GM19099 (cell line): ENCODE measurements at regions not wholly inside any gene's neighbourhood (a gene's known extent, or its start where the extent isn't known, plus 50 kb on each side); places are given as distances from the start of the nearest gene placed in this dataset.

Source experiments
- POLR2A ChIP-seq: IDR thresholded peaks from 3 replicates; pipeline ENCODE4 v1.6.1; 2011; ENCODE audit warnings: low read depth; ENCODE audit not compliant: insufficient read length; ENCODE audit errors: extremely low read depth

DNA sequence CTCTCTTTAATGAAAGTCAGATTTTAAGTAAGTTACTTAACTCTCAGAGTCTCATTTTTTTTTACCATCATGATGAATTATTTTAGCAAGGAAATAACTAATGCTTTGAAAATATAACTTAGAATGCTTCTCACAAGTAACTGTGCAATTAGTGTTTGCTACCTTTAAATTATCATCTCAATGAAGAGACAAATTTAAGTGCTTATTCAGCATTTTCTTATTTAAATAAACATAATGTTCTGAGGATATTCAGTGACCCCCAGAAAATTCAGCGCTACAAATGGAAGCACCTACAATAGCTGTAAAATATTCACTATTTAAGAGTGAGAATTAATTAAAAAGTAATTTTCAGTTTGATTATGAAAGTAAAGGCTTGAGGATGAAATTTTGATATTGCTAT, 527.2 kb downstream of the SLITRK1 start:
- no peak for TF ChIP-seq POLR2A

DNA sequence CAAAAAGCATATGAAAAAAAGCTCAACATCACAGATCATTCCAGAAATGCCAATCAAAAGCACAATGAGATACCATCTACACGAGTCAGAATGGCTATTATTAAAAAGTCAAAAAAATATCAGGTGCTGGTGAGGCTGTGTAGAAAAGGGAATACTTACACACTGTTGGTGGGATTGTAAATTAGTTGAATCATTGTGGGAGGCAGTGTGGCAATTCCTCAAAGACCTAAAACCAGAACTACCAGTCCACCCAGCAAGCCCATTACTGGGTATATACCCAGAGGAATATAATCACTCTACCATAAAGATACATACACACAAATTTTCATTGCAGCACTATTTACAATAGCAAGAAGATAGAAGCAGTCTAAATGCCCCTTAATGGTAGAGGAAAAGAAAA, 529.9 kb downstream of the SLITRK1 start:
- no peak for TF ChIP-seq POLR2A

DNA sequence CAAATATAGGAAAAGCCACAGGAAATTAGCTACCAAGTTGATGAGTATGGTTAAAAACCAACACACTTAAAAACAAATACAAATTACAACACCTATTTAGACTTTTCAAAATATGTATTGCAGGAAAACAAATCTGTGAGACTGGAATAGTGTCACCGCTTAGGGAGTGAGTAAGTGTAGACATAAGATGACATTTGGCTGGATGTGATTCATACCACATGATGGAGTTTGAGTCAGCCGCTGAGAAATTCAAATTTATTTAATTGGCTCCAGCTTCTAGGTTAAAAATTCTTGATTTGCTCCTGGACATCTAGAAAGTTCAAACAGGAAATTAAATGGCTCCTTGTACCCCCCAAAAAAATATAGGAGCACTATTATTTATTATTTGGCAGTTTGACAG, 531.7 kb downstream of the SLITRK1 start:
- no peak for TF ChIP-seq POLR2A

DNA sequence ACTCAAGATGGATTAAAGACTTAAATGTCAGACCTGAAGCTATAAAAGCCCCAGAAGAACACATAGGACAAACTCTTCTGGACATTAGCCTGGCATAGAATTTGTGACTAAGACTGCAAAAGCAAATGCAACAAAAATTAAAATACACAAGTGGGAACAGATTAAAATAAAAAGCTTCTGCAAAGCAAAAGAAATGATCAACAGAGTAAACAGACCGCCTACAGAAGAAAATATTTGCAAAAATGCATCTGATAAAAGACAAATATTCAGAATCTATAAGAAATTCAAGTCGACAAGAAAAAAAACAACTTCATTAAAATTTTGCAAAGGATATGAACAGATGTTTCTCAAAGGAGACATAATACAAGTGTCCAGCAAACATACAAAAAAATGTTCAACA, 537.8 kb downstream of the SLITRK1 start:
- no peak for TF ChIP-seq POLR2A

DNA sequence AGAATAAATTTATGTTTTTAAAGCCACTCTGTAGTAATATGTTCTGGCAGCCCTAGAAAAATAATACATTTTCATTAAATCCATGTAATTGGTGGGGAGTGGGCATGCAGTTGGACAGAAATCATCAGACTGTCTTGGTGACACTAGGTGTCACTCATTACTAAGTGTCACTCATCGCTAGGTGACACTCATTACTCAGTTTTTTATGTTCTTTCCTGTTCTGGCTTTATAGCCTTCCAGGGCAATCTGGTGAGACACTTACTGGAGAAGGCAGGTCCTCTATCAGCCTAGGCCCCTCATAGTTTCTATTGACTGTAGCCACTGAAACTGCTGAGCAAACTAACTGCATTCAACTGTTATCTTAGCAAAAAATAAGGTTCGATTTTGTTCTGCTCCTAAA, 542.1 kb downstream of the SLITRK1 start:
- no peak for TF ChIP-seq POLR2A

DNA sequence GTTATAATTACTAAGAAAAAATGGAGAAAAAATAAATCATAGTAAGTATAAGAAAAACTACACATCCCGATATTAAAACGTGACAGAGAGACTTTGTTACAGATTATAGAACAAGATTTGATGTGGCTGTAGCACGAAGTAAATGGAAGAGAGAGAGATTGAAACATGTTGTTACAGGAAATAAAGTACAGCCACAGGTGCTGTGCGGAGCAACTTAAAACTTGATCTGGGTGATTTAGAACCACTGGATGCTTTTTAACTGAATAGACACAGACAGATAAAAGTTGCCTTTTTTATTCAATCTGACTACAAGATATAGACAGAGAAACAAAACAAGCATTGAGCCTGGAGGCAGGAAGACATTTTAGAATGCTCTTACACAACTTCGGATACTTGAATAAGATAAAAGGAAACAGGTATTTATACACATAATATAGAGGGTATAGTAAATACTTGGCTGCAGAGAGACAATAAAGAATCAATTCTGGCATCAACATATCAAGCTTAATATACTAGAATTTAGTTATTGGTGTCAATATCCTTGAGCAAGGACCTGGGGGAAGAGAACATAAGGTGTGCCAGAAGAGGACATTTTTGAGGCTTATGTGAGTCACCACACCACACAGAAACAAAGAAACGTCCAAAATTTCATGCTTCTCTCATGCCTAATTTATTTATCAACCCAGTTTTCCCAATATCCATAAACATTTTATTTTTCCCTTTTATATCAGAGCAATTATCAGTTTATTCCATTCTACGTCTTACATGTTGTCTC, 548.5 kb downstream of the SLITRK1 start:
- no peak for TF ChIP-seq POLR2A

DNA sequence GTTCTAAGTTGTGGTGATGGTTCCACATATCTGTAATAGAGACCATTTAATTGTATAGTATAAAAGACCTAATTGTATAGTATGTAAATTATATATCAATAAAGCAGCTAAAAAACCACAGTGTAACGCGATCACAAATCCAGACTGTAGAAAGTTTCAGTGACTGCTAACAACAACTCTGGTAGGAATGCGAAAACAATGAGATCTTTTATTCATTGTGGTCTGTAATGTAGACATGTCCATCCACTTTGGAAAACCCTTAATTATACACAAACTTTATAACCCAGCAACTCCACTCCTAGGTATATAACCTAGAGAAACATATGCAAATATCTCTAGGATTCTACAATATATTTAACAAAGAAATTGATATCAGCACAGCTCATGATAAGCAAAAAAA, 549.5 kb downstream of the SLITRK1 start:
- no peak for TF ChIP-seq POLR2A

DNA sequence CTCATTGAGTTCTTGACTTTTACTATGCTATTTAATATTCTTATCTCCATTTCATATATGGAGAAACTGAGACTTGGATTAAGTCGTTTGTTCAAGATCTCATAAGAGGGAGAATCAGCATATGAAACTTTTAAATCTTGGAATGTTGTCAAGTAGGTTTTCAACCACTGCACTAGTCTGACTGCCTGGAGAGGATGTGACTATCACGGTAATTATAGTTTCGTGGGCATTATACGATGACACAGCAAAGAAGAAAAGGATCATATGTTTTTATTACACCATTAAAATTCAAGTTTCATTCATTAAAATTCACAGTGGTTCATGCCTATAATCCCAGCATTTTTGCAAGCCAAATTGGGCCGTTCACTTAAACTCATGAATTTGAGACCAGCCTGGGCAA, 555.2 kb downstream of the SLITRK1 start:
- TF ChIP-seq POLR2A, result no peak

DNA sequence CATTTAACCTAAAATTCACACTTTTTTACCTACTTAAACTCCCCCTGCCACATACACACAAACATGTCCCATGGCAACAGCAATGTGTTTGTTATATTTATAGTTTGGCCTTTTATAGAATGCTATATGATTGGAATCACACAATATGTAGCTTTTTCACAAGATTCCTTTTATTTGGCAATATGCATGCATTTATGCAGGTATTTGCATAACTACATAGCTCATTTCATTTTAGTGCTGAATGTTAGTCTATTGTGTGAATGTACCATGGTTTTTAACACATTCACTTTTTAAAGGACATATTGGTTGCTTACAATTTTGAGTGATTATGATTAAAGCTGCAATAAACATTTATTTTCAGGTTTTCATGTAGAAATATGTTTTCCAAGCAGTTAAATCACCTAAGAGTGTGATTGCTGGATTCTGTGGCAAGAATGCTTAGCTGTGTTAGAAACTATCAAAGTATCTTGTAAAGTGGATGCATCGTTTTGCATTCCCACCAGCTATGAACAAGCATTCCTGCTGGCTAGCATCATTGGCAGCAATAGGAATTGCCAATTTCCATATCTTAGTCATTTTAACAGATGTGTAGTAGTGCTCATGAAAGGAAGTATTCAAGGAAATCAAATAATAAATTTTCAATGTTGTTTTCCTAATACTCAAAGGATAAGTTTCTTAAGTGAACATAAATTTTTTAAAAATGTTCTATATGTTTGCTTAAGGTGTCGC, 557.0 kb downstream of the SLITRK1 start:
- no peak for TF ChIP-seq POLR2A

DNA sequence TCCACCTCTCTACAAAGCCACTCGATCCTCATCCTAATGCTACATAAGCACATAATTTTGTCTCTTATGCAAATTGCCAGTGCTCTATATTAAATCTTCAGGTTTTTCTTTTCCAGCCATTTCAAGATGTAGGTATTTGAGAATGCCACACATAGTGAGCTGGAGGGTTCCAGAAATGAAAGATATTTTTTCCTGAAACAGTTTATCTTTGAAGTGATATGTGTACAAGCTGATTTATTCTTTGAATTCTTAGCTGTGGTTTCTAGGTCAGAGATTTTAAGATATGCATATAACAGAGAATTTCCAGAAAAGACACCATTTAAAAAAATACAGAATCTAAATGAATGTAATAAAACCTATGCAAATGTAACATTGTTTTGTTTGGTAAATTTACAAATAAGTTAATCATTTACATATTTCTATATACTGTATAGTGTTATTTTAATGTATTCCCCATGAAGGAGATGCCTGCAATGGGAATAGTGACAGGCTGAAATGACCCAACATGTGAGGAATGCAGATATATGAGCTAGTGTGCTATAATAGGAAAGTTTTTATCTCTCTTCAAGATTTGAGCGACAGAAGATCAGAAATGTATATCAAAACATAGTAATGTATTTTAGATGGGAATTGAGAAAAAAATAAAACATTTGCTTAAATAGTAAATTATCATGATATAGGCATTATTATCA, 570.2 kb downstream of the SLITRK1 start:
- TF ChIP-seq POLR2A, result no peak

DNA sequence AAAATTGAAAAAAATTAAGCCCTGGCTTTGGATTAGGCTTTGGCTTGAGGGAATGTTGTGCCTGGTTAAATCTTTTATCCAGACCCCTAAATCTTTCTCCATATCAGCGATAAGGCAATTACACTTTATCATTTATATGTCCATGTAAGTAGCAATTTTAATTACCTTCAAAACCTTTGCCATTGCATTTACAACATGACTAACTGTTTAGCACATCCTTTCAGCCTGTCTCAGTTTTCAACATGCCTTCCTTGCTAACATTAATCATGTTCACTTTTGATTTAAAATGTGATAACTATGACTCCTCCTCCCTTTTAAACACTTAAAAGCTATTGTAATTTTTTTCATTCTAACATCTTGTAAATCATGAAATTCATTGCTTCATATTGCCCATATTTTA, 583.7 kb downstream of the SLITRK1 start:
- no peak for TF ChIP-seq POLR2A

DNA sequence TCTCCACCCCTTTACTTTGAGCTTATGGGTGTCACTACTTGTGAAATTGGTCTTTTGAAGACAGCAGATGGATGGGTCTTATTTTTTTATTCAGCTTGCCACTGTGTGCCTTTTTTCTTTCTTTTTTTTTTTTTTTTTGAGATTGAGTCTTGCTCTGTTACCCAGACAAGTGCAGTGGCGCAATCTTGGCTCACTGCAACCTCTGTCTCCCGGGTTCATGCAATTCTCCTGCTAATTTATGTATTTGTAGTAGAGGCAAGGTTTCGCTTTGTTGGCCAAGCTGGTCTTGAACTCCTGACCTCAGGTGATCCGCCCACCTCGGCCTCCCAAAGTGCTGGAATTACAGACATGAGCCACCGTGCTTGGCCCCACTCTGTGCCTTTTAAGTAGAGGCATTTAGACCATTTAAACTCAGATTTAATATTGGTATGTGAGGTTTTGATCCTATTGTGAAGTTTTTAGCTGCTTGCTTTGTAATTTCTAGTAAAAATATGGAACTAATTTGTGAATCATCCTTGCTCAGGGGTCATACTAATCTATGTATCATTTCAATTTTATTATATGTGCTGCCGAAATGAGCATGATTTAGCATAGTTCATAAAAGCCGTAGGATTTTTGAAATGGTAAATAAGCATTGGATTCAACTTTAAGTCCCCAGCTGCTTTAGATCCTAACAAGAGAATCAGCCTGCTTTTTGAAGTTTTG, 584.5 kb downstream of the SLITRK1 start:
- no peak for TF ChIP-seq POLR2A

DNA sequence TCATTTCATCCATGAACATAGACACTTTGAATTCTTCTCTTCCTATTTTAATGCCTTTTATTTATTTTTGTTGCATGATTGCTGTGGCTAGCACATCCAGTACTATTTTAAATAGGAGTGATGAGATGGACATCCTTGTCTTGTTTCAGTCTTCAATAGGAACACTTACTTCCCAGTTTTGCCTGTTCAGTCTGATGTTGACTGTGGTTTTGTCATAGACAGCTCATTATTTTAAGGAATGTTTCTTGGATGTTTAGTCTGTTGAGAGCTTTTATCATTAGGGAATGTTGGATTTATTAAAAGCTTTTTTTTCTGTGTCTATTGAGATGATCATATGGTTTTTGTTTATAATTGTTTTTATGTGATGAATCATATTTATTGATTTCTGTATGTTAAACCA, 586.6 kb downstream of the SLITRK1 start:
- TF ChIP-seq POLR2A, result no peak

DNA sequence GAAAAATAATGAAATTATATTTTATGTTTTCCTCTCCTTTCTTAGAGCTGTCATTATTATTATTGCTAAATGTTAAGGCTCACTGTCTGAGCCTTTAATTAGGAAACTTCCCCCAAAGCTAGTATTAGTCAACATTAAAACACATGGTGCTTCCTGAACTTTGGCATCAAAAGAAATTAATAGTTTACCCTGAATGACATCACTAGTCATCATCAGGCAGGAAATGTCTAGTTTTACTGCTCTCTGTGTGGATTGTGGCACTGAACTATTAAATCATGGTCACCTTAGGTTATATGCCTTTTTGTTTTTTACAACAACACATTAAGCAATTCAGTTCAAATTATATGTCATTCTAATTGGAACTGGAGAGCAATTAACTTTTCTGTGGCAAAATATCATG, 595.5 kb downstream of the SLITRK1 start:
- TF ChIP-seq POLR2A, result no peak

DNA sequence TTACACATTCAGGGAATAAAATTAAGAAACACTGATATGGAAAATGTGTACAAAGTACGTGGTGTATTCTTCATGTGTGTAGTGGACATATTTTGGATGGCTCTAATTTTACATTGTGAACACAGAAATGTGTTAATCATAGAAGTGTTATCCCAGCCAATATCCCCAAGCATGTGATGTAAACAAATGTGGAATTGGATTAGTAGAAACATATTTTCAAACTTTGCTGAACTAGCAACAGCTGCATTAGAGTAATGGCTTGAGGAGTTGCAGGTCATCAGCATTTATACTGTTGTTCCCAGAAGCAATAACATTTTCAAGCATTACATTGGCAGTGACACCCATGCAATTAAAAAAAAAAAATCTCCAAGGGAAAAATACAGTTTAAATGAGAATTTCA, 600.6 kb downstream of the SLITRK1 start:
- no peak for TF ChIP-seq POLR2A
